Peyer's patch (tissue), 4 donors: ENCODE measurements at regions not wholly inside any gene's neighbourhood (a gene's known extent, or its start where the extent isn't known, plus 50 kb on each side); places are given as distances from the start of the nearest gene placed in this dataset.
"Not testable (repeated sequence)": the region's sequence is repeated elsewhere in the genome, so short reads cannot be mapped to it uniquely, and the experiment has no call there.

Experiments used
- DNase-seq, 3 donors: peaks; one replicate each; pipeline ENCODE4 v3.0.0-alpha.2; 2017 to 2019
- H3K27ac ChIP-seq, 4 donors: fragments of 200-600 bp; sonication (generic); one replicate each; pipeline ENCODE4 v1.5.1; 2016 to 2019
- H3K27me3 ChIP-seq, 2 donors: fragments of 200-600 bp; sonication (generic); one replicate each; pipeline ENCODE4 v1.5.1; 2019
- H3K36me3 ChIP-seq, 3 donors: fragments of 200-600 bp; sonication (generic); one replicate each; pipeline ENCODE4 v1.5.1; 2016 to 2019
- H3K4me1 ChIP-seq, 4 donors: fragments of 200-600 bp; sonication (generic); one replicate each; pipeline ENCODE4 v1.5.1; 2016 to 2019
- H3K4me3 ChIP-seq, 4 donors: fragments of 200-600 bp; sonication (generic); 1 replicate in 3 of 4; 2 replicates in 1 of 4; pipeline ENCODE4 v1.5.1; 2016 to 2019; ENCODE audit warnings: mild to moderate bottlenecking in 1 of 4
- H3K9me3 ChIP-seq, 4 donors: fragments of 200-600 bp; sonication (generic); one replicate each; pipeline ENCODE4 v1.5.1; 2016 to 2019; ENCODE audit warnings: mild to moderate bottlenecking in 1 of 4
- CTCF ChIP-seq, 6 experiments: fragments of 450-650 bp in 4 of 6; fragments of 200-600 bp in 2 of 6; sonication (generic) in 1 of 6; IDR thresholded peaks; one replicate each; pipeline ENCODE4 v1.5.1; 2017 to 2019; ENCODE audit warnings: antibody characterized with exemption in 6 of 6, mild to moderate bottlenecking in 3 of 6, moderate library complexity in 1 of 6
- POLR2A ChIP-seq, 2 donors: fragments of 450-650 bp; IDR thresholded peaks; one replicate each; pipeline ENCODE4 v1.5.1; 2017; ENCODE audit warnings: antibody characterized with exemption in 2 of 2, mild to moderate bottlenecking in 2 of 2, moderate library complexity in 2 of 2

- no peaks in the 10 kb centered on the region for H3K9me3 ChIP-seq
- DNase-seq = no peak
- H3K27ac ChIP-seq = no peak overlapping the region
- H3K36me3 ChIP-seq = no peaks in the 10 kb centered on the region
- H3K4me3 ChIP-seq = no peak overlapping the region
- TF ChIP-seq POLR2A (IDR thresholded peaks at IDR 0.05) = no peak
- no peak for TF ChIP-seq CTCF (IDR thresholded peaks at IDR 0.05)
- no peaks in the 10 kb centered on the region for H3K4me1 ChIP-seq
- no peaks in the 10 kb centered on the region for H3K27me3 ChIP-seq
Observed at GRCh38 chr3:163218336-163218735, 1721.7 kb downstream of the OTOL1 start.

- Histone ChIP-seq H3K27ac (no peak overlapping the region), H3K4me1 (no peaks in the 10 kb centered on the region), H3K36me3 (no peaks in the 10 kb centered on the region), H3K27me3 (no peaks in the 10 kb centered on the region), H3K4me3 (no peak overlapping the region), H3K9me3 (no peaks in the 10 kb centered on the region)
- no peak for TF ChIP-seq POLR2A (IDR thresholded peaks at IDR 0.05)
- no peak for DNase-seq
Observed at GRCh38 chr3:163213838-163214237, 1717.2 kb downstream of the OTOL1 start.

GRCh38 chr3:163196815-163197374, 1700.3 kb downstream of the OTOL1 start:
- no peaks in the 10 kb centered on the region for H3K4me1 ChIP-seq
- no peaks in the 10 kb centered on the region for H3K36me3 ChIP-seq
- TF ChIP-seq CTCF (IDR thresholded peaks at IDR 0.05) = no peak
- no peak for TF ChIP-seq POLR2A (IDR thresholded peaks at IDR 0.05)
- H3K27ac ChIP-seq = no peak overlapping the region
- no peak overlapping the region for H3K4me3 ChIP-seq
- no peaks in the 10 kb centered on the region for H3K9me3 ChIP-seq
- DNase-seq = no peak
- no peaks in the 10 kb centered on the region for H3K27me3 ChIP-seq

- no peaks in the 10 kb centered on the region for H3K9me3 ChIP-seq
- H3K4me1 ChIP-seq = no peaks in the 10 kb centered on the region
- no peak overlapping the region for H3K4me3 ChIP-seq
- no peak for TF ChIP-seq POLR2A (IDR thresholded peaks at IDR 0.05)
- no peak for TF ChIP-seq CTCF (IDR thresholded peaks at IDR 0.05)
- no peaks in the 10 kb centered on the region for H3K36me3 ChIP-seq
- H3K27me3 ChIP-seq = no peaks in the 10 kb centered on the region
- H3K27ac ChIP-seq = no peak overlapping the region
- no peak for DNase-seq
Observed at GRCh38 chr3:163196245-163196644, 1699.6 kb downstream of the OTOL1 start.

GRCh38 chr3:163185721-163186350, 1689.2 kb downstream of the OTOL1 start:
- Histone ChIP-seq H3K27me3 (no peaks in the 10 kb centered on the region), H3K27ac (no peak overlapping the region), H3K4me3 (no peak overlapping the region), H3K4me1 (no peaks in the 10 kb centered on the region), H3K36me3 (no peaks in the 10 kb centered on the region), H3K9me3 (no peaks in the 10 kb centered on the region)
- no peak for DNase-seq
- no peak for TF ChIP-seq POLR2A (IDR thresholded peaks at IDR 0.05)
- TF ChIP-seq CTCF (IDR thresholded peaks at IDR 0.05) = no peak

GRCh38 chr3:163175970-163176369, 1679.4 kb downstream of the OTOL1 start:
- DNase-seq = no peak
- no peak for TF ChIP-seq CTCF (IDR thresholded peaks at IDR 0.05)
- no peak for TF ChIP-seq POLR2A (IDR thresholded peaks at IDR 0.05)
- H3K9me3 ChIP-seq = no peaks in the 10 kb centered on the region
- no peak overlapping the region for H3K27ac ChIP-seq
- no peak overlapping the region for H3K4me3 ChIP-seq
- H3K4me1 ChIP-seq = no peaks in the 10 kb centered on the region
- H3K27me3 ChIP-seq = no peaks in the 10 kb centered on the region
- H3K36me3 ChIP-seq = no peaks in the 10 kb centered on the region

GRCh38 chr3:163172513-163172912, 1675.9 kb downstream of the OTOL1 start:
- H3K9me3 ChIP-seq, H3K27me3 ChIP-seq, H3K4me3 ChIP-seq, H3K27ac ChIP-seq, DNase-seq, H3K36me3 ChIP-seq, H3K4me1 ChIP-seq: not testable (repeated sequence)
